HFFc6 (cell line): ENCODE measurements at regions not wholly inside any gene's neighbourhood (a gene's known extent, or its start where the extent isn't known, plus 50 kb on each side); places are given as distances from the start of the nearest gene placed in this dataset.

Source experiments
- DNase-seq: peaks from one replicate; pipeline ENCODE4 v3.0.0-alpha.2; 2018
- H3K27ac Mint-ChIP-seq: 2 replicates; pipeline ENCODE4 v1.8.0; 2020; ENCODE audit warnings: mild to moderate bottlenecking, mixed read lengths
- H3K27me3 Mint-ChIP-seq: 2 replicates; pipeline ENCODE4 v1.8.0; 2021; ENCODE audit warnings: mild to moderate bottlenecking, moderate library complexity, mixed read lengths; ENCODE audit not compliant: insufficient read depth
- H3K36me3 Mint-ChIP-seq: 2 replicates; pipeline ENCODE4 v1.8.0; 2021; ENCODE audit warnings: low read depth, mixed read lengths
- H3K4me1 Mint-ChIP-seq: 2 replicates; pipeline ENCODE4 v1.8.0; 2020; ENCODE audit warnings: low read depth, mixed read lengths
- H3K4me3 Mint-ChIP-seq: 2 replicates; pipeline ENCODE4 v1.8.0; 2020; ENCODE audit warnings: mild to moderate bottlenecking, moderate library complexity, mixed read lengths
- H3K9me3 Mint-ChIP-seq: 2 replicates; pipeline ENCODE4 v1.8.0; 2020; ENCODE audit warnings: mild to moderate bottlenecking, mixed read lengths
- CTCF ChIP-seq: fragments of 200-600 bp; sonication (generic); IDR thresholded peaks from 2 replicates; pipeline ENCODE4 v1.5.0; 2021; ENCODE audit warnings: antibody characterized with exemption, mild to moderate bottlenecking

GRCh38 chr4:126466848-126467247 lies 1152.1 kb downstream of the FAT4 start:
- Mint-ChIP-seq H3K27me3 (no peaks in the 10 kb centered on the region; the same call in 1 of the 2 replicates), H3K36me3 (peaks cover 7% of the 10 kb centered on the region), H3K9me3 (peaks cover 8% of the 10 kb centered on the region), H3K27ac (no peak overlapping the region), H3K4me1 (peaks cover 11% of the 10 kb centered on the region; the same call in 1 of the 2 replicates), H3K4me3 (no peak overlapping the region)
- TF ChIP-seq CTCF: no peak
- DNase-seq: no peak

DNA sequence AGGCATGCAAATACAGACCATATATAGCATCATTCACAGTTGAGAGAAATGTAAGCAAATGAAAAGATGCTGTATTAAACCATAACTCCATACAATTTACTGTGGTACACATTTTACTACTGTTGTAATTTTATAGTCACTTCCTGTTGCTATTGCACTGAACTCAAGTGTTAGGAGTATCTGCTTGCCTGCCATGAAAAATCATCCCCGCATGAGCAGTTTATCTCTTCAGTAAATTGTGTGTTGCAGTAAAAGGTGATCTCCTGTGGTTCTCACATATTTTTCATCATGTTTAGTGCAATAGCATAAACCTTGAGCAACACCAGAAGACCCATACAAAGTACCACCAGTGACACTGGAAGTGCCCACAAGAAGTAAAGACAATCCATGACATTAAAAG lies 1153.4 kb downstream of the FAT4 start:
- peaks cover 7% of the 10 kb centered on the region for H3K36me3 Mint-ChIP-seq
- H3K4me1 Mint-ChIP-seq: peaks cover 11% of the 10 kb centered on the region; the same call in 1 of the 2 replicates
- no peak overlapping the region for H3K4me3 Mint-ChIP-seq
- peaks cover 8% of the 10 kb centered on the region for H3K9me3 Mint-ChIP-seq
- no peak overlapping the region for H3K27ac Mint-ChIP-seq
- H3K27me3 Mint-ChIP-seq: no peaks in the 10 kb centered on the region; the same call in 1 of the 2 replicates
- no peak for DNase-seq
- TF ChIP-seq CTCF: no peak

GRCh38 chr4:126470862-126471261 lies 1156.1 kb downstream of the FAT4 start:
- peaks cover 12% of the 10 kb centered on the region for H3K9me3 Mint-ChIP-seq
- no peak overlapping the region for H3K4me3 Mint-ChIP-seq
- peak overlapping the region; percentile 38; the same call in 1 of the 2 replicates for H3K27ac Mint-ChIP-seq
- DNase-seq: peak; percentile 11
- H3K27me3 Mint-ChIP-seq: no peaks in the 10 kb centered on the region; the same call in 1 of the 2 replicates
- peaks cover 7% of the 10 kb centered on the region for H3K36me3 Mint-ChIP-seq
- peaks cover 11% of the 10 kb centered on the region; the same call in 1 of the 2 replicates for H3K4me1 Mint-ChIP-seq
- TF ChIP-seq CTCF: no peak

- DNase-seq: no peak
- Mint-ChIP-seq H3K4me1 (no peaks in the 10 kb centered on the region), H3K36me3 (0 out of 2 replicates have a peak, but pooled peaks cover 4% of the 10 kb centered on the region), H3K27ac (no peak overlapping the region), H3K4me3 (no peak overlapping the region), H3K9me3 (peaks cover 6% of the 10 kb centered on the region; the same call in 1 of the 2 replicates), H3K27me3 (no peaks in the 10 kb centered on the region)
- no peak for TF ChIP-seq CTCF
Observed at GRCh38 chr4:126475730-126476129, 1157.0 kb upstream of the INTU start.

DNA sequence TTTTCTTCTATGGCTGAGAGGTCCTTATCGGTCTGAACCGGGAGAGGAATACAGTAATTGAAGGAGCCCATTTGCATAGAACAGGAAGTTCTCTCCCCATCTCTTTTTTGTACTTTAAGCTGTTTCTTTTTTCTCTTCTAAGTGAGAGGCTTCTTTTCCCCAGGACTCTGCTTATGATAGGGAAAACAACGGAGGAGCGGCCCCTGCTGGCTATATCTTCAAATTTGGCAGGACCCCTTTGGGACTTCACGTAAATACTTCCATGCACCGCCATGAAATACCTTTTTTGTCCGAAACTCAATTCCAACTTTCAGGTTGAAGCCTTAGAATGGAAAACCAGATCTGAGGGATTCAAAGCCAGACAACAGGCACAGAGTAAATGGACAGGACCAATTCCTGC lies 1153.0 kb upstream of the INTU start:
- no peaks in the 10 kb centered on the region for H3K27me3 Mint-ChIP-seq
- no peak for DNase-seq
- H3K9me3 Mint-ChIP-seq: peaks cover 6% of the 10 kb centered on the region; the same call in 1 of the 2 replicates
- no peaks in the 10 kb centered on the region for H3K4me1 Mint-ChIP-seq
- H3K36me3 Mint-ChIP-seq: 0 out of 2 replicates have a peak, but pooled peaks cover 4% of the 10 kb centered on the region
- H3K4me3 Mint-ChIP-seq: no peak overlapping the region
- H3K27ac Mint-ChIP-seq: no peak overlapping the region
- TF ChIP-seq CTCF: peak; percentile 12; the same call in 1 of the 2 replicates
